ENCODE measurements at regions not wholly inside any gene's neighbourhood (a gene's known extent, or its start where the extent isn't known, plus 50 kb on each side); places are given as distances from the start of the nearest gene placed in this dataset.

- TF ChIP-seq, protein P1, sequence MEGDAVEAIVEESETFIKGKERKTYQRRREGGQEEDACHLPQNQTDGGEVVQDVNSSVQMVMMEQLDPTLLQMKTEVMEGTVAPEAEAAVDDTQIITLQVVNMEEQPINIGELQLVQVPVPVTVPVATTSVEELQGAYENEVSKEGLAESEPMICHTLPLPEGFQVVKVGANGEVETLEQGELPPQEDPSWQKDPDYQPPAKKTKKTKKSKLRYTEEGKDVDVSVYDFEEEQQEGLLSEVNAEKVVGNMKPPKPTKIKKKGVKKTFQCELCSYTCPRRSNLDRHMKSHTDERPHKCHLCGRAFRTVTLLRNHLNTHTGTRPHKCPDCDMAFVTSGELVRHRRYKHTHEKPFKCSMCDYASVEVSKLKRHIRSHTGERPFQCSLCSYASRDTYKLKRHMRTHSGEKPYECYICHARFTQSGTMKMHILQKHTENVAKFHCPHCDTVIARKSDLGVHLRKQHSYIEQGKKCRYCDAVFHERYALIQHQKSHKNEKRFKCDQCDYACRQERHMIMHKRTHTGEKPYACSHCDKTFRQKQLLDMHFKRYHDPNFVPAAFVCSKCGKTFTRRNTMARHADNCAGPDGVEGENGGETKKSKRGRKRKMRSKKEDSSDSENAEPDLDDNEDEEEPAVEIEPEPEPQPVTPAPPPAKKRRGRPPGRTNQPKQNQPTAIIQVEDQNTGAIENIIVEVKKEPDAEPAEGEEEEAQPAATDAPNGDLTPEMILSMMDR (IDR thresholded peaks at IDR 0.05) = no peak
- TF ChIP-seq POLR2A (IDR thresholded peaks at IDR 0.05) = no peak
Observed at GRCh38 chr7:17608114-17608833, 309.8 kb downstream of the AHR start.
